Breast epithelium (tissue), 3 donors: ENCODE measurements at regions not wholly inside any gene's neighbourhood (a gene's known extent, or its start where the extent isn't known, plus 50 kb on each side); places are given as distances from the start of the nearest gene placed in this dataset.

Source experiments
- CTCF ChIP-seq, 3 donors: fragments of 450-650 bp; IDR thresholded peaks; one replicate each; pipeline ENCODE4 v1.5.1; 2016 to 2017; ENCODE audit warnings: antibody characterized with exemption in 3 of 3, mild to moderate bottlenecking in 3 of 3, moderate library complexity in 3 of 3
- POLR2AphosphoS5 ChIP-seq, 3 donors: sonication (generic); formaldehyde crosslinking; IDR thresholded peaks; one replicate each; pipeline ENCODE4 v1.6.1; 2017; ENCODE audit warnings: antibody characterized with exemption in 3 of 3

GRCh38 chr6:122079916-122080315 is 319.5 kb upstream of the HSF2 start:
- TF ChIP-seq CTCF (IDR thresholded peaks at IDR 0.05) (no peak), POLR2AphosphoS5 (IDR thresholded peaks at IDR 0.05) (no peak)
